ENCODE measurements at regions not wholly inside any gene's neighbourhood (a gene's known extent, or its start where the extent isn't known, plus 50 kb on each side); places are given as distances from the start of the nearest gene placed in this dataset.
"Not testable (repeated sequence)": the region's sequence is repeated elsewhere in the genome, so short reads cannot be mapped to it uniquely, and the experiment has no call there.

DNA sequence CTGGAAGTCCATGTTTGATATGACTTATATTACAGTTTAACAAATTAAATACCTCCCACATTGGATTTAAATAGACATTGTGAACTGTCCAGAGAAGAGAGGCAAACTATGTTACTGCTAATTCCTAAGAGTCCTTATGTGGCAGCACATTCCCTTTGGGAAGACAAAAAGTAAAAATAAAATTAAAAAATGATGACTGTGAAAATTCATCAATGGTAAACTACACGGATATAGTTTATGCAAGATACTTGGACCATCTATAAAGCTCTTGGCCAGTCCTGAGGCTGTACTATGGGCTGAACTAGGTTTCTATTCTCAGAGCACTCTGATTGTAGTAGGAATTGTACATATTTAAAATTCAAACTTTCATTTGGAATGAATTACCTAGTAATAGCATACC, 206.4 kb downstream of the LRRK2 start:
- FAIRE-seq (no peak), DNase-seq (ENCODE audit: extremely low spot score, insufficient read length, low read depth) (no peak)

DNA sequence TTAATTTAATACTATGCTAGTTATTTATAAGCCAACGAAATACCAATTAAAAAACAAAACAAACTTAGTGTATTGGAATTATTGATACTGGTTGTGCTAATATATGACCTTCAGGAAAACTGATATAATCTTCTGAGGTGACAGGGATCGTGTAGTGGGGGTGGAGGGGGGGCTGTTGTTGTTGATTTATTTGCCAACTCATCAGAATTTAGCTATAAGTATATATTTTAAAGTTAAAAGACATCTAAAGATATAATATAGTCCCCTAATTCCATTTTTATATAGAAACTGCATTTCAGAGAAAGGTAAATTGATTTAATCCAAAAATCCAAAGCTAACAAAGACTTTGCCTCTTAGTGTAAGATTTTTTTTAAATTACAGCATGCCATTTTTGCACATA, 210.5 kb downstream of the LRRK2 start:
- DNase-seq (ENCODE audit: extremely low spot score, insufficient read length, low read depth) (no peak), FAIRE-seq (no peak)

DNA sequence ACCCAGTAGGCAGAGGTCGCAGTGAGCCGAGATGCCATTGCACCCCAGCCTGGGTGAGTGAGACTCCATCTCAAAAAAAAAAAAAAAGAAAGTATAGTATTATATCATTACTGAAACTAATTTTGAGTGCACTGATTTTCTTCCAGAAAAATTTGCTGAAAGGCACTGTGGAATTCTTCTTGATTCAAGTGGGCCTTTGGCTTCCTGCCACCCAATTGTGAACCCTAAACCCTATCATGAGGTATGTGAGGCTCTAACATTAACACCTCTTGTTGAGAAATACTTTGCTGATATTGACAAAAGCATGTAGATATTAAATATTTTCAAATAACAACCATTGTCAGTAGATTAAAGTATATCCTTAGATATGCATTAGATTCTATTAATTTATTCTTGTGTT, 211.2 kb downstream of the LRRK2 start:
- FAIRE-seq (no peak), DNase-seq (ENCODE audit: extremely low spot score, insufficient read length, low read depth) (no peak)

DNA sequence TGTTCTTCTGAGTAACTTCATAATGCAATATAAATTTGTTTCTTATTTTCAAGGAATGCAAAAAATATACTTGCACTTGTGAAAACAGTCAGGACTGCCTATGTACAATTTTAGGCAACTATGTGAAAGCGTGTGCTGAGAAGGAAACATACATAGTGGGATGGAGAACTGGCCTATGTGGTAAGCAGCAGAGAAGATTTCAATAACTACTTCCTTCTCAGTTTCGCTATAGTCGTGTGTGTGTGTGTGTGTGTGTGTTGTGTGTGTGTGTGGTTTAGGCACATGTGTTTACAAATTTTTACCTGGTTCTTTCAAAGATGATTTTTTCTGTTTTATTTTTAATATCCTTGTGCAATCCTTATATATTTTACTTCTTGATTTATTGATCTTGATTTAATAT, 211.8 kb downstream of the LRRK2 start:
- DNase-seq (ENCODE audit: extremely low spot score, insufficient read length, low read depth) = no peak
- peak; percentile 44 for FAIRE-seq

DNA sequence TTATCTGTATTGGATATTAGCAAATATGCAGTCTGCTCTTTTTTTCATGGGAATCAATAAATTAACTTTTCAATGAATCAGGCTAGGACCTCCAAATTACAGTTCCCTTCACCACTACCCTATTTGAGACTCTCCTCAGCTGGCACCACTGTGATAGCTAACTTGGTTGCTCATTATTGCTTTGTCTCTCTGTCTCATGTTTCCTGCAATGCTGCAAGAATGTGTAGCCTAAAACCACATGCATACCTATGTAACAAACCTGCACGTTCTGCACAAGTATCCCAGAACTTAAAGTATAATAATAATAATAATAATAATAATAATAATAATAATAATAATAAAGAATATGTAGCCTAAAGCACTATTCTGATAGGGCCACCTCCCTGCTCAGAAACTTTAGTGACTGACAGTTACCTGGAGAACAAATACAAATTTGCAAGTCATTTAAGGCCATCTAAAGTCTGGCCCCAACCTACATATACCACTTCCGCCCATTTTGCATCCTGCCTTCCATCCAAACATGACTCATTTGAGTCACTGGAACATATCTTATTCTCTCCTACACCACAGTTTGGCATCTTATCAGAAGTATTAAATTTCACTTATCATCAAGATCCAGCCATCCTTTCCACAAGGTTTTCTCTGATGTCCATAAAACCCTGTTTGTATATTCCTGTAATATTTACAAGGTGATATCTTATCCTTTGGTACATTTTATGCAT, 215.1 kb downstream of the LRRK2 start:
- FAIRE-seq = no peak
- no peak for DNase-seq (ENCODE audit: extremely low spot score, insufficient read length, low read depth)

DNA sequence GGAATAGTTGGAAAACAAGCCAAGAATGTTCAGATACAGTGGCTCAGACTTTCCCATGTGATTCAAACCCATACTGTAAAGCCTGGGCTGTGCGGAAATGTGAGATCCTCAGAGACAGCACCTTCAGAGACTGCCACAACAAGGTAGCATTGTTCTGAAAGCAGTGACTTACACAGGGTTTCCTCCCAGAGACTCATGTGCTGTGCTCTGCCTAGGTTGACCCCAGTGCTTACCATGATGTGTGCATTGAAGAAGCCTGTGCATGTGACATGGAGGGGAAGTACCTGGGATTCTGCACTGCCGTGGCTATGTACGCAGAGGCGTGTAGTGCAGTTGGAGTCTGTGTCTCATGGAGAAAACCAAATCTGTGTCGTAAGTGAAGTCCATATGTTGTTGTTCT, 219.4 kb downstream of the LRRK2 start:
- FAIRE-seq (no peak), DNase-seq (ENCODE audit: extremely low spot score, insufficient read length, low read depth) (no peak)

DNA sequence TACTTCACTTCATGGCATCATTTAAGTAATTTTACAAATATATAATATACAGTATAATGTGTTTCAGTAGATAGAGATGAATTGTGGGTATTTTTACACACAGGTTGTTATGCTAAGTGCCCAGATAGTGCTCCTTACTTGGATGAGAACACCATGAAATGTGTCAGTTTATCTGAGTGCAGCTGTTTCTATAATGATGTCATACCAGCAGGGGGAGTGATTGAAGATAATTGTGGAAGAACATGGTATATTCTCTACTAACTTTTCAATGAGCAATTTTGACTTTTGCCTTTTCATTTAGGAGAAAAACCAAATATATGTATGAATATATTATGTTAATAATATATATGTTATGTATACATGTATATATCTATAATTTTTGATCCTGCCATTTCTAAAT, 221.6 kb downstream of the LRRK2 start:
- FAIRE-seq = peak; percentile 70

DNA sequence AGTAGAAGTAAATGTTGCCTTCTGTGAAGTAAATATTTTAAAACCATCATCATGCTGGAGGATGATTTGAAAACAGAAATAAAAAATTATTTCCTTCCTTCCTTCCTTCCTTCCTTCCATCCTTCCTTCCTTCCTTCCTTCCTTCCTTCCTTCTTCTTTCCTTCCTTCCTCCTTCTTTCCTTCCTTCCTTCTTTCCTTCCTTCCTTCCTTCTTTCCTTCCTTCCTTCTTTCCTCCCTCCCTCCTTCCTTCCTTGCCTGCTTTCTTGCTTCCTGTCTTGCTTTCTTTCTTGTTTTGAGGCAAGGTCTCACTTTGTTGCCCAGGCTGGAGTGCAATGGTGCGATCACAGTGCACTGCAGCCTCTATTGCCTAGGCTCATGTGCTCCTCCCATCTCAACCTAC, 223.7 kb downstream of the LRRK2 start:
- FAIRE-seq; DNase-seq (ENCODE audit: extremely low spot score, insufficient read length, low read depth): not testable (repeated sequence)

More for the DNA sequence above, 221.6 kb downstream of the LRRK2 start:
- DNase-seq (ENCODE audit: extremely low spot score, insufficient read length, low read depth) = no peak

DNA sequence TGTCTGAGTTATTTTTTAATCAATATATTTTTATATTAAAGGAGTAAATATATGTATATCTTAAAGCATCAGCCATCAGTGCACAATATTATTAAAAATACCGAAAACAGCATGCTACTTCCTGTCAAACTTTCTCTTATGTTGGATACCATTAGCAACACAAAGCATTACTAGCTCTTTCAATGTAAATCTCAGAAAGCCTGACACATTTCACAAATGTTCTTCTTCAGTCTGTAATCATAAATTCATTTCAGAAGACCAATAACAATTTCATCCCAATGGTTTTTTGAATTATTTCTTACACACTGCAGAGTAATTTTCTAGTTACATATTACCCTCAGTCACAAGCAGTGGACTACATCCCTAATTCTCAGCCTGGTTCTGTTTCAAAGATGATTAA, 226.9 kb downstream of the LRRK2 start:
- DNase-seq (ENCODE audit: extremely low spot score, insufficient read length, low read depth) = no peak
- FAIRE-seq = no peak

DNA sequence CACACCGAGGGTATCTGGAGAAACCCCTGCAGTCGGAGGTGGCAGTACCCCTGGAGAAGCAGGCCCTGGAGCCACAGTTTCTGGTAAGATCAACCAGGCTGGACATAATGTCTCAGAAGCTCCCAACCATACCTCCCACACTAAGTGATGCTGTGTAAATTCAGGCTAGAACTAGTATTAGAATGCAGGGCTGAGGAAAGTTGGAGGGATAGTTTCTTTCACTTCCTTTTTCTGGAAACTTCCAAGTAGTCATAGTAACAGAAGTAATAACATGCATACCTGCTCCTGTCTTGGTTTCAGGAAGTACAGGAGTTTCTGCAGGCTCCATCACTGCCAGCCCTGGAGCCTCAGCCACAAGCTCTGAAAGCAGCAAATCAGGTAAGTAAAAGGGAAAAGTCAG, 228.1 kb upstream of the CNTN1 start:
- DNase-seq (ENCODE audit: extremely low spot score, insufficient read length, low read depth) = no peak
- FAIRE-seq = no peak

DNA sequence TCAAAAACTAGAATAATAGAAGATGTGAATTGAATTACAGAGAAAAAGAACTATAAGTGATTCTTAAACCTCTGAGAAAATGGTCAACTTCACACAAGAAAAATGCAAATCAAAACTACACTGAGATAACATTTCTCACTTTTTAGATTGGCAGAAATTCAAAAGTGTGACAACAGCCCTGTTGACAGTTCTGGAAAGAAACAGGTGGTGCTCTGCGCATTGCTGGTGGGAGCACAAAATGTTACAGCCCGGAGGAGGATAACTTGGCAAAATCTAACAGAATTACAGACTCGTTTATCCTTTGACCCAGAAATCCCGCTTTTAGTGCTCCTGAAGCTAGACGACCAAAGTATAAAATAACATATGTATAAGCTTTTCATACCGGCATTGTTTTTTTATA, 222.5 kb upstream of the CNTN1 start:
- DNase-seq (ENCODE audit: extremely low spot score, insufficient read length, low read depth) (no peak), FAIRE-seq (no peak)

DNA sequence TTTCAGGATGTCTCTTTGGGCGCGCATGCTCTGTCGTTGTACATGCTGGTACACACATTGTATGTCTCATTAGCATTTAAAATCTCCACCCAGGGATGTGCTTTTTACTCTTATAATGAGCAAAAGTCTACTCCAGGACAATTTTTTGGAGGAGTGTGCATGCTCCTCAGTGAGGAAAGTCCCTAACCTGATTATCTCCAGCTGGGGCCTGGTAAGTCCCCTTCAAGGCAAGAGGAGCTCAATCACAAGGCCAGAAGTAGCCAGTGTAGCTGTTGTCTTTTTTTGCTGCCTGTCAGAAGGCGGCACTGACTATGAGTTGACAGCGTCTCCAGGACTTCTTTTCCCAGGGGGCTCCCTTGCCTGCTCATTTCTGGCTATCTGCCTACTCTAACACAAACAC, 218.3 kb upstream of the CNTN1 start:
- DNase-seq (ENCODE audit: extremely low spot score, insufficient read length, low read depth) = no peak
- no peak for FAIRE-seq

DNA sequence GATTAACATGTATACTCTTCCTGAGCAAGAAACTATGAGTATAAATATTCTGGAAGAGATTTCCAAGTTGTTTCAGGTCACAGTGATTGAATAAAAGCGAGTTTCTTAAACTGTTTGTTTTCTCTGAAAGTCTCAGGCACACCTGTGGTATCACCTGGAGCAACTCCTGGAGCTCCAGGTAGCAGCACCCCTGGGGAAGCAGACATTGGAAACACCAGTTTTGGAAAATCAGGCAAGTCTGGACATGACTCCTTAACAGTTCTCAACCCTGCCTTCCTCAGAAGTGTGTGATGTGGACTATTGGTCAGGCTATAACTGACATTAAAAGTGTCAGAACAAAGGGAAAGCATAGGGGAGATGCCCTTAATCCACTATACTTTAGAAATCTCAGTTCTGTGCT, 217.6 kb upstream of the CNTN1 start:
- DNase-seq (ENCODE audit: extremely low spot score, insufficient read length, low read depth) = no peak
- no peak for FAIRE-seq

DNA sequence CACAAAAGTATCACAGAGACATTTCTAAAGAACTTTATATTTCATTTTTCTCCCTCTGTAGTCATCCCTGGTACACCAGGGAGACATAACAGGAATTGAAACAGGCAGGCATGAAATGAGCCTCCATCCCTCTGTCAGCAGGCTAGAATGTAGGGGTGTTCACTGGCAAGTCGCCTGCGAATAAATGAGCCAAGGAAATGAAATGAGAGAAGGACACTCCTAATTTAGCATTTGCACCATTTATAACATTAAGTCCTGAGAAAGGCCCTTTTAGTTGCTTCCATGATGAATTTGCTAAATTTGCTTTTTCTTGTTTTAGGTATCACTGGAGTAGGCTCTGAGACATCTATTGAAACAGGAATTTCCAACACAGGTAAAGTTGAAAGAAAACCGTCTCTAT, 192.4 kb upstream of the CNTN1 start:
- DNase-seq (ENCODE audit: extremely low spot score, insufficient read length, low read depth) (no peak), FAIRE-seq (no peak)

DNA sequence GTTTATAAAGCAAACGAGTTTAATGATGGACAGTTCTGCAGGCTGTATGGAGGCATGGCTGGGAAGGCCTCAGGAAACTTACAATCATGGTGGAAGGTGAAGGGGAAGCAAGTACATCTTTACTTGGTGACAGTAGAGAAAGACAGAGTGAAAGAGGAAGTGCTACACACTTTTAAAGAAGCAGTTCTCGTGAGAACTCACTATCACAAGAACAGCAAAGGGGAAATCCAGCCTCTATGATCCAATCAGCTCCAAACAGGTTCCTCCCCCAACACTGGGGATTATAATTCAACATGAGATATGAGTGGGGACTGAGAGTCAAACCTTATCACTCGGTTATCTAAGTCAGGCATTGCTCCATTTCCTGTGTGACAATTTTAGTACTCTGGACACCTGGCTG, 189.9 kb upstream of the CNTN1 start:
- DNase-seq (ENCODE audit: extremely low spot score, insufficient read length, low read depth) = no peak
- peak; percentile 41 for FAIRE-seq

DNA sequence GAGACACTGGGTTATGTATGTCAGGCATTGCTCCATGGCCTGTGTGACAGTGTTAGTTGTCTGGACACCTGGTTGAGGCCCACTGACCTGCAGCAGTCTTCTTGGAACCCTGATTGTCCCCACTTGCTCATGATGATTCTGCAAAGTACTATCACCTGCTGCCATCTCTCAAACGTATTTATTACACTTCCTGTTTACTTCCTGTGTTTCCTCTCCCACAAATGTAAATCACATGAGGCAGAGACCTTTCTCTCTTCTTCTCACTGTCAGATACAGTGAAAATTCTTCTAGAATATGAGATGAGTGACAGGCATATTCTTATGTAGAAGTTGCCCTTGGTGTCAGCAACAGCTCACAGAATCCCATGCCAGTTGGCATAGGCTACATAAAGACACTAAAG, 186.9 kb upstream of the CNTN1 start:
- FAIRE-seq (peak; percentile 29), DNase-seq (ENCODE audit: extremely low spot score, insufficient read length, low read depth) (no peak)

DNA sequence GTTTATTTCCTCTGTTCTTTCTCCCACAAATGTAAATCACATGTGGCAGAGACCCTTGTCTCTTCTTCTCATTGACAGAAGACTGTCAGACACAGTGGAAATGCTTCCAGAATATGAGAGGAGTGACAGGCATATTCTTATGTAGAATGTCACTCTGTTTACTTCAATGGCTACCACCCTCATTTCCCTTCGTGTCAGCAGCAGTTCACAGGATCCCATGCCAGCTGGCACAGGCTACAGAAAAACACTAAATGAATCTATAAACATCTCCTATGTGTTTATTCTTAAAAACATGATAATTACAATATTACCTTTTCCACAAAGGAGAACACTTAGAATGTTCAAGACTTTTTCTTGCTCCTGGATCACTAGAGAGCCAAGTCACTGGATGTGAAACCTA, 183.8 kb upstream of the CNTN1 start:
- FAIRE-seq = no peak

DNA sequence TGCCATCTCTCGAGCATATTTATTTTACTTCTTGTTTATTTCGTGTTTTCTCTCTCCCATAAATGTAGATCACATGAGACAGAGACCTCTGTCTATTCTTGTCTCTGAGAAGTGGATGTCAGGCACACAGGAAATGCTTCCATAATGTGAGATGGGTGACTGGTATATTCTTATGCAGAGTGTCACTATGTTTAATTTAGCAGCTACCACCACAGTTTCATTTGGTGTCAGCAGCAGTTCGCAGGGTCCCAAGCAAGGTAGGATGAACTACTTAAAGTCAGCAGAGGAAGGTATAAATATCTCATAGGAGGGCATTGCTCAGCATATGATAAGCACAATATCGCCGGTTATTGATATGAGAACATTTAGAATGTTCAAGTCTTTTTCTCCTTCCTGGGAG, 180.9 kb upstream of the CNTN1 start:
- DNase-seq (ENCODE audit: extremely low spot score, insufficient read length, low read depth) = no peak
- no peak for FAIRE-seq

More for the DNA sequence above, 183.8 kb upstream of the CNTN1 start:
- no peak for DNase-seq (ENCODE audit: extremely low spot score, insufficient read length, low read depth)

DNA sequence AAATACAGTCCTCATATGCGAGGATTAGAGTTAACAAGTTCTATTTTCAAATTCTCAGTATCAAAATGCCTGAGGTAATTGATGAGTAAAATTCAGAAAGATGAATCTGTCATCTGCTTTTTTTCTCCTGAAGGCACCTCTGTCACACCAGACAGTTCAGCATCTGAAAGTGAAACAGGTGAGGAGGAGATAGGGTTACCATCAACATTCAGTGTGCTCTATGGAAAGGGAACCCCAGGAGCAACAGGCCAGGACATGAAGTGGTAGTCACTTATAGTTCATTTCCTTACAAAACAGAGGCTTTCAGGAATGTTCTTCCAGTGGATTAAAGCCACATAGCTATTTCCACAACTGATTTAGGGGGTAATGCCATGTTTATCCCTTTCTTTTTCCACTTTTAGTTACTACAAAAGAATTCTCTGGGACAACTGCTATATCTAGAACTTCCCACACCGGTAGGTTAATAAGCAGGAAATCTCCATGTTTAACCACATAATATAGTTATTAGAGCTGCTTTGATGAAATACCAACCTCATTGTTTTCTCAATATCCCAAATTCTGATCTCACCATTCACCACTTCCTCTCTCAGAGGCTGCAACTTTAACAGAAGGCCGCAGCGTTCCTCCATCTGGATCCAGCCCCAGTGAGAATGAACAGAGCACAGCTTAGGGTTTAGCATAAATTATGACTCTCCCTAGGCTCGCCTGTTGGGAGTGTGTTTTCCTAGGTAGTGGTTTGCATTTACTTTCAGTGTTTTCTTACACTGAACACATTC, 177.0 kb upstream of the CNTN1 start:
- no peak for DNase-seq (ENCODE audit: extremely low spot score, insufficient read length, low read depth)
- FAIRE-seq = peak; percentile 81

DNA sequence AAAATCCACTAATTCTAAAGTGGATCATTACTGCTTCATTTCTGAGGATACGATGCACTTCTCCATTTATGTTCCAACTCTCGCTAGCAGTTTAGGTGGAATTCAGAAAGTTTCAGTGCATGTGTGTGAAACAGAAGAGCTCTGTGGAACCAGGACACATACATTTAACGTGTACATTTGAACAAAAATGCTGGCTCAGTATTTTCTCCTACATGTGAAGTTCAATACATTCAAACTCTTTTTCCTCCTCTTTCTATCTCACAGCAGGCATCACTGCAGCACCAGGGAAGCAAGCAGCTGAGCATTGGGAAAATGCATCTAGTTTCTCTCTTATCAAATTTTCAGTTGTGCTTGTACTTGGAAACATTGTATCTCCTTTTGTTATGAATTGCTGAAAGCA, 169.4 kb upstream of the CNTN1 start:
- no peak for DNase-seq (ENCODE audit: extremely low spot score, insufficient read length, low read depth)
- FAIRE-seq = no peak

DNA sequence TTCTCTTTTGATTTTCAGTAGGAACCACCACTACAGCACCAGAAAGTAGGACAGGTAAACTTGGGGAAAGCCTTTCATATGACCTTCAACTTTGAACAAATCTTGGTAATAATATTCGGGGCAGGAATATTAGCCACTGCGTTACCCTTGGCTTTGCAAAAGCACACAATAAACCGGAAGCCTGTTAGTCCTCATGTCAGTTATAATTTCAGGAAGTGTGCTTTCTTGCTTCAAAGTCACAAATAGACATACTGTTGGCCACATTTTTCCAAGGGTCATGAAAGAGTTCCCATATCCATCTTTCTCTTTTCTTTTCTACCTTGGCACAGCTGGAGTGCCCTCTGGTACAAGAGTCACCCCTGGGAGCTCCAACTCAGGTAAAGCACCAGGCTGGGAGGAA, 167.2 kb upstream of the CNTN1 start:
- FAIRE-seq (no peak), DNase-seq (ENCODE audit: extremely low spot score, insufficient read length, low read depth) (no peak)

DNA sequence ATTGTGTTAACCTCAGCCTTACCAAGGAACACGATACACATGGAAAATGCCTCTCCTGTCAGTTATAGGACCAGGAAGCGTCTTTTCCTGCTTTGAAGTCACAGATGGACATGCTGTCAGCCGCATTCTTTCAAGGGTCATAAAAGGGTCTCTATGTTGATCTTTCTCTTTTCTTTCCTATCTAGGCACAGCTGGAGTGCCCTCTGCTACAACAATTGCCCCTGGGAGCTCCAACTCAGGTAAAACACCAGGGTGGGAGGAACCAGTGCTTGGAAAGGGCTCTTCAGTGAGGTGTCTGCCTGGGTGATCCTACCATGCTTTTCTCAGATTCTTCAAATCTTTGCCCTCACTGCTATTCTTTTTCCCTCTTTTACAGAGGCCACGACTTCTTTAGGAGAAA, 157.4 kb upstream of the CNTN1 start:
- DNase-seq (ENCODE audit: extremely low spot score, insufficient read length, low read depth) (no peak), FAIRE-seq (no peak)

Data from GM18507 (cell line).